ENCODE measurements at regions not wholly inside any gene's neighbourhood (a gene's known extent, or its start where the extent isn't known, plus 50 kb on each side); places are given as distances from the start of the nearest gene placed in this dataset.
"Not testable (repeated sequence)": the region's sequence is repeated elsewhere in the genome, so short reads cannot be mapped to it uniquely, and the experiment has no call there.

GRCh38 chr18:28256166-28256565, 79.2 kb upstream of the CDH2 start:
- Mint-ChIP-seq H3K27me3 (ENCODE audit: low read depth in 3 of 3) (peaks cover 0 to 3% (median 0%) of the 10 kb centered on the region in 3 donors), H3K36me3 (no peaks in the 10 kb centered on the region), H3K4me3 (no peak overlapping the region), H3K4me1 (no peaks in the 10 kb centered on the region), H3K27ac (no peak overlapping the region), H3K9me3 (peaks cover 0 to 8% (median under 1%) of the 10 kb centered on the region in 6 donors)
- no peak for DNase-seq

GRCh38 chr18:28248653-28249052, 71.7 kb upstream of the CDH2 start:
- no peak overlapping the region for H3K4me3 Mint-ChIP-seq
- H3K4me1 Mint-ChIP-seq: no peaks in the 10 kb centered on the region
- no peak for DNase-seq
- peaks cover 0 to 8% (median under 1%) of the 10 kb centered on the region in 6 donors for H3K9me3 Mint-ChIP-seq
- H3K36me3 Mint-ChIP-seq: no peaks in the 10 kb centered on the region
- no peak overlapping the region for H3K27ac Mint-ChIP-seq
- peaks cover 0 to 5% (median 1%) of the 10 kb centered on the region in 3 donors for H3K27me3 Mint-ChIP-seq (ENCODE audit: low read depth in 3 of 3)

DNA sequence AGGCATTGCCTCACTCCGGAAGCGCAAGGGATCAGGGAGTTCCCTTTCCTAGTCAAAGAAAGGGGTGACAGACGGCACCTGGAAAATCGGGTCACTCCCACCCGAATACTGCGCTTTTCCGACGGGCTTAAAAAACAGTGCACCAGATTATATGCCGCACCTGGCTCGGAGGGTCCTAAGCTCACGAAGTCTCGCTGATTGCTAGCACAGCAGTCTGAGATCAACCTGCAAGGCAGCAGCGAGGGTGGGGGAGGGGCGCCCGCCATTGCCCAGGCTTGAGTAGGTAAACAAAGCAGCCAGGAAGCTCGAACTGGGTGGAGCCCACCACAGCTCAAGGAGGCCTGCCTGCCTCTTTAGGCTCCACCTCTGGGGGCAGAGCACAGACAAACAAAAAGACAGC, 63.7 kb upstream of the CDH2 start:
- not testable (repeated sequence) for H3K27me3 Mint-ChIP-seq (ENCODE audit: low read depth in 3 of 3); H3K4me1 Mint-ChIP-seq; H3K9me3 Mint-ChIP-seq; H3K27ac Mint-ChIP-seq; DNase-seq; H3K36me3 Mint-ChIP-seq; H3K4me3 Mint-ChIP-seq

GRCh38 chr18:28236487-28236886, 59.6 kb upstream of the CDH2 start:
- H3K4me1 Mint-ChIP-seq: no peaks in the 10 kb centered on the region
- no peak overlapping the region for H3K27ac Mint-ChIP-seq
- no peak overlapping the region for H3K4me3 Mint-ChIP-seq
- no peaks in the 10 kb centered on the region for H3K27me3 Mint-ChIP-seq (ENCODE audit: low read depth in 3 of 3)
- H3K9me3 Mint-ChIP-seq: peaks cover 0 to 8% (median under 1%) of the 10 kb centered on the region in 6 donors
- no peaks in the 10 kb centered on the region for H3K36me3 Mint-ChIP-seq
- no peak for DNase-seq
